Activated naive CD4-positive, alpha-beta T cell treated with anti-CD3 and anti-CD28 coated beads, Interleukin-2, amount 10 ng/mL, durations not matched to agents 7 days and 5 days (primary cell): ENCODE measurements at regions not wholly inside any gene's neighbourhood (a gene's known extent, or its start where the extent isn't known, plus 50 kb on each side); places are given as distances from the start of the nearest gene placed in this dataset.

ENCODE experiments used
- CTCF ChIA-PET: fragments of 350-600 bp; sonication (Branson Sonifier 250); formaldehyde crosslinking; loops from one replicate; lab custom pipeline; 2021; ENCODE audit warnings: antibody characterized with exemption; lab: Charles Lee
- DNase-seq: peaks from one replicate; pipeline ENCODE4 v3.0.0-alpha.2; 2020
- H3K27ac Mint-ChIP-seq: one replicate; pipeline ENCODE4 v1.8.0; 2021; ENCODE audit warnings: mild to moderate bottlenecking, moderate library complexity, mixed read lengths
- H3K27me3 Mint-ChIP-seq: one replicate; pipeline ENCODE4 v1.8.0; 2021; ENCODE audit warnings: mild to moderate bottlenecking, mixed read lengths
- H3K36me3 Mint-ChIP-seq: one replicate; pipeline ENCODE4 v1.8.0; 2021; ENCODE audit warnings: mixed read lengths
- H3K4me1 Mint-ChIP-seq: one replicate; pipeline ENCODE4 v1.8.0; 2021; ENCODE audit warnings: mixed read lengths
- H3K4me3 Mint-ChIP-seq: one replicate; pipeline ENCODE4 v1.8.0; 2021; ENCODE audit warnings: mild to moderate bottlenecking, moderate library complexity, mixed read lengths
- H3K9me3 Mint-ChIP-seq: one replicate; pipeline ENCODE4 v1.8.0; 2021; ENCODE audit warnings: mixed read lengths

DNA sequence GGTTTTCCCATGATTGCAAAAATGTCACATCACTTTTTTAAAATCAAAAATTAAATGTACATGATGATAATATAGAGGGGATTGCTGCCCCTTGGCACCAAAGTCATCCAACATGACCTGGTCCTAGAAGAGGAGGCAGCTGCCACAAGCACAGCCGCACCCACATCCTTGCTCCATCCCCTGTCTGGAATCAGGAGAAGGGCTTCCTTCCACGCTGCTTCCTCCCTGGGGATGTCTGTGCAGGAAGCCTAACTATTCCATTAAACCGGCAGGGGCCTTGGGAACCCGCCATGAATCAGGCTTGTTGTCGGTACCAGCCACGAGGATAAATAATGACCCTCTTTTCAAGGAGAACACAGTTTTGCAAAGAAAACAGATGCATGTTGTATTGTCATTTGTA lies 68.7 kb upstream of the AJAP1 start:
- no peak overlapping the region for H3K4me3 Mint-ChIP-seq
- CTCF ChIA-PET: interaction anchor here (1.1 kb wide), 1 partner anchor 70 kb away, joined by 3 read pairs; no protein-coding TSS in a partner anchor
- H3K27ac Mint-ChIP-seq: no peak overlapping the region
- peaks cover 12% of the 10 kb centered on the region for H3K27me3 Mint-ChIP-seq
- H3K4me1 Mint-ChIP-seq: no peaks in the 10 kb centered on the region
- DNase-seq: no peak
- H3K36me3 Mint-ChIP-seq: no peaks in the 10 kb centered on the region
- no peaks in the 10 kb centered on the region for H3K9me3 Mint-ChIP-seq

DNA sequence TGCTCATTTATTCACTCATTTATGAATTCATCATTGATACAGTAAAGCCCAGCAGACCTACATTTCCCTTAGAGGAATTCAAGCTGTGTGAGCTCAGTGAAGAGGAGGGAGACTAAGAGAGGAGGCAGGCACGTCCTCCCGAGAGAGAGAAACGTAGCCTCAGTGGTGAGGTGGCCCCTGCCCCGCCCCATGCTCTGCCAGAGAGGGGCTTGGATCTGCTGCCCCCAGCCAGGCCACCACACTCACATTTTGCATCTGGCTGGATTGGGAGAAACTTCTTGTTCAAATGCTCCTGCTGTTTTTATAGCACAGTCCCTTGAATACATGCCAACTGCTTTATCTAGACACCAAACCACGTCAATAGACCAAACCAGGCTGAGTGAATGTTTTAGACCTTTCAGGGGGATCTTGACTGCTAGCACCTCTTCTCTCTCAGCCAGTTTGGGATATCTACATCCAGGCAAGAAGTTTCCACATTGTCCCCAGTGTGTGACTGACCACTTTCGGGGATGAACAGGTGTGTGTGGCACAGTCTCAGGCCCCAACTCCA lies 67.7 kb upstream of the AJAP1 start:
- CTCF ChIA-PET: no interaction called here
- no peak overlapping the region for H3K27ac Mint-ChIP-seq
- H3K9me3 Mint-ChIP-seq: no peaks in the 10 kb centered on the region
- peaks cover 12% of the 10 kb centered on the region for H3K27me3 Mint-ChIP-seq
- H3K4me1 Mint-ChIP-seq: no peaks in the 10 kb centered on the region
- DNase-seq: no peak
- no peaks in the 10 kb centered on the region for H3K36me3 Mint-ChIP-seq
- H3K4me3 Mint-ChIP-seq: no peak overlapping the region

DNA sequence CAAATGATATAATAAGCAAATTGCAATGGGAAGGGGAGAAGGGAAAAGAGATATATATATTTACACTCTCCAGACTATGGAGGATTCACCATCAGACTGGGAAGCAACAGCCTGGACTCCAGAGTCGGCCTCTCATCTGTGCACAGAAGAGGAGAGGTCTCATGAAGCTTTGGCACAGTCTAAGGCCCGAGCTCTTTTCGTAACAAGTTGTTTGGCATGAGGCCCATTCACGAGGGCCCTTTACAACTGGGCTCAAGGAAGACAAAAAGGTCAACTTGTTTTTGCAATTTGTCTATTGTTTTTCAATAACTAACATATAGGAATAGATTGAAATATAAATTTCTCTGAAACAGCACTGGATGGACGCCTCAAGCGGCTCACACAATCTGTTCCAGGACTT lies 66.7 kb upstream of the AJAP1 start:
- Mint-ChIP-seq H3K4me3 (no peak overlapping the region), H3K4me1 (no peaks in the 10 kb centered on the region), H3K27ac (no peak overlapping the region), H3K9me3 (no peaks in the 10 kb centered on the region), H3K27me3 (peaks cover 12% of the 10 kb centered on the region), H3K36me3 (no peaks in the 10 kb centered on the region)
- DNase-seq: no peak
- CTCF ChIA-PET: no interaction called here

DNA sequence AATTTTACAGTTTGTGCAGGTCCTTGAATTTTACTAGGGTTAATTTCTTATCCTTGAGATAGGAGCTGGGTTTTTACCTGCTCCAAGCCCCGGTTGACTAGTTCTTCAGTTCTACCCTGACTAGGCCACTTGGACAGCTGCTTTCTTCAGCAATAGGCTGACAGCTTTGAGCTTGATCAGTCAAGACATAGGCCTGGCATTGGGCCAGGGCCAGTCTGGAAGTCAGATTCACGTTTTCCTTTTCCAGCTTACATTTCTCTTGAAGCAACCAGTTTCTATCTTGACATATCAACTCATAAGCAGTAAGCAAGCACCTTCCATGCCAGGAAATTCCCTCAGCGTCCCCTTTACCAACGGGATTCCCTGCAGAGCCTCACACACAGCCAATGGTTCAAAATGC lies 63.7 kb upstream of the AJAP1 start:
- Mint-ChIP-seq H3K27me3 (no peaks in the 10 kb centered on the region), H3K4me1 (no peaks in the 10 kb centered on the region), H3K9me3 (no peaks in the 10 kb centered on the region), H3K27ac (no peak overlapping the region), H3K36me3 (no peaks in the 10 kb centered on the region), H3K4me3 (no peak overlapping the region)
- DNase-seq: no peak
- CTCF ChIA-PET: no interaction called here

DNA sequence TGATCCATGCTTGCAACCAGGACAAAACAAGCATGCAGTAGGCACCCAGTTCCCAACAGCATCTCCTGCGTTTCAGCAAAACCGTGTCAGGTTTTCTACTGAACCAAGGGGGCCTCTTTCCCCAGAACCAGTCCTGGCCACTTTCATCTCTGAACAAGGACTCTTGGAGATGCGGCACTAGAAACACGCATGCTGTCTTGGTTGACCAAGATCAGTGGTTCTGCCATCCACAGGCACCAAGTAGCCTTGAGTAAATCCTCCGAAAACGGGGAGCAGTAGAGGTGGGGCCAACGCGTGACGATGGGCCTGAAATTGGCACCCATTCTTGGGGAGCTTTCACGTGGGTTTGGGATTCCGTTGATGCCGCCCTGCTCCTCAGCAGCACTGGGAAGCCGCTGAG lies 62.5 kb upstream of the AJAP1 start:
- H3K9me3 Mint-ChIP-seq: no peaks in the 10 kb centered on the region
- DNase-seq: no peak
- no peak overlapping the region for H3K4me3 Mint-ChIP-seq
- no peaks in the 10 kb centered on the region for H3K4me1 Mint-ChIP-seq
- H3K27me3 Mint-ChIP-seq: no peaks in the 10 kb centered on the region
- no peak overlapping the region for H3K27ac Mint-ChIP-seq
- H3K36me3 Mint-ChIP-seq: no peaks in the 10 kb centered on the region
- CTCF ChIA-PET: interaction anchor here (0.6 to 1.1 kb wide), 2 partner anchors 13 to 622 kb away, joined by 3 read pairs; no protein-coding TSS in a partner anchor

DNA sequence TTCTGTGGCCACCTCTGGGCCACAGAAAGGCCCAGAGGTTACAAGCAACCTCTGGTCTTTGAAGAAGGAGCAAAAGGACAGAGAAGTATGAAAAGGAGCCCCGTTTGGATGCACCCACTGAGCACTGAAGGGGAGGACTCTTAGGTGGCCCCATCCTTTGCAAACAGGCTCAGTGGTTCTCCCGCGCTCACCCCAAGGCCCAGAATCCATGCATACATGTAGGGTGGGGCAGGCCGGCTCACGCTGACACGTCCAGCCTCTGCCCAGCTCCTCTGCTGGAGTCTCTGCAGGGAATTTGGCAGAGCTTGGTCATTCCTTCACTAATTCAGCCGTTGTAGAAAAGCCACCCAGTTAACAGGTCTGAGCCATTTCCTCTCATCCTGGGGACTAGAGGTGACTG lies 61.3 kb upstream of the AJAP1 start:
- Mint-ChIP-seq H3K27ac (no peak overlapping the region), H3K4me1 (no peaks in the 10 kb centered on the region)

DNA sequence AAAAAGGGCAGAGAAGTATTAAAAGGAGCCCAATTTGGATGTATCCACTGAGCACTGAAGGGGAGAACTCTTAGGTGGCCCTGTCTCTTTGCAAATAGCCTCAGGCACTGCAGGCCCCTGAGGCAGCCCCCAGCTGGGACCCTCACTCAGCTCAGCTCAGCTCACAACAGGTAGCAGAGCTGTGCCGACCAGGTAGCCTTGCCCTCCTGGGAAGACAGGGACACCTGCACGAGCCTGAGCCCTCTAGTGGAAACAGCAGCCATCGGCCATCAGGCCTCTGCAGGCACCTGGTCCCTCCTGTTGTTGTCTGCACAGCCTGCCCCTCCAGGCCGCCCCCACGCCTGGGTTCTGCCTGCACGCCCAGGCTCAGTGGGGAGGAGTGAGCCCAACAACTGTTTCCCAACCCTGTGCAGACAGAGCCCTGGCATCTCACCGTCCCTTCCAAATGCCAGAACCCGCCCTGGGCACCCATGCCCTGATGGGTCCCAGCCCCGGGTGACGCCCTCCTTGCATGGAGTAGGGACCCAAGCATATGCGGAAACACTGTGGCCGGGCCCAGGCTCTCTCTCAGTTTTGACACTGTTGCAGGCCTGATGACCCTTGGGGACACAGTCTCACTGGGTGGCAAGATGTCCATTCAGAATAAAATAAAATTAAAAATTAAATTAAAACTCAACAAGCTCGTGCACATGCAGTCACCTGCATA lies 60.0 kb upstream of the AJAP1 start:
- CTCF ChIA-PET: no interaction called here
- H3K27me3 Mint-ChIP-seq: no peaks in the 10 kb centered on the region
- H3K4me1 Mint-ChIP-seq: no peaks in the 10 kb centered on the region
- H3K36me3 Mint-ChIP-seq: no peaks in the 10 kb centered on the region
- no peaks in the 10 kb centered on the region for H3K9me3 Mint-ChIP-seq
- no peak overlapping the region for H3K4me3 Mint-ChIP-seq
- H3K27ac Mint-ChIP-seq: no peak overlapping the region
- DNase-seq: no peak

More for the DNA sequence above, 61.3 kb upstream of the AJAP1 start:
- H3K4me3 Mint-ChIP-seq: no peak overlapping the region
- H3K36me3 Mint-ChIP-seq: no peaks in the 10 kb centered on the region
- H3K9me3 Mint-ChIP-seq: no peaks in the 10 kb centered on the region
- no peaks in the 10 kb centered on the region for H3K27me3 Mint-ChIP-seq
- DNase-seq: no peak
- CTCF ChIA-PET: no interaction called here

DNA sequence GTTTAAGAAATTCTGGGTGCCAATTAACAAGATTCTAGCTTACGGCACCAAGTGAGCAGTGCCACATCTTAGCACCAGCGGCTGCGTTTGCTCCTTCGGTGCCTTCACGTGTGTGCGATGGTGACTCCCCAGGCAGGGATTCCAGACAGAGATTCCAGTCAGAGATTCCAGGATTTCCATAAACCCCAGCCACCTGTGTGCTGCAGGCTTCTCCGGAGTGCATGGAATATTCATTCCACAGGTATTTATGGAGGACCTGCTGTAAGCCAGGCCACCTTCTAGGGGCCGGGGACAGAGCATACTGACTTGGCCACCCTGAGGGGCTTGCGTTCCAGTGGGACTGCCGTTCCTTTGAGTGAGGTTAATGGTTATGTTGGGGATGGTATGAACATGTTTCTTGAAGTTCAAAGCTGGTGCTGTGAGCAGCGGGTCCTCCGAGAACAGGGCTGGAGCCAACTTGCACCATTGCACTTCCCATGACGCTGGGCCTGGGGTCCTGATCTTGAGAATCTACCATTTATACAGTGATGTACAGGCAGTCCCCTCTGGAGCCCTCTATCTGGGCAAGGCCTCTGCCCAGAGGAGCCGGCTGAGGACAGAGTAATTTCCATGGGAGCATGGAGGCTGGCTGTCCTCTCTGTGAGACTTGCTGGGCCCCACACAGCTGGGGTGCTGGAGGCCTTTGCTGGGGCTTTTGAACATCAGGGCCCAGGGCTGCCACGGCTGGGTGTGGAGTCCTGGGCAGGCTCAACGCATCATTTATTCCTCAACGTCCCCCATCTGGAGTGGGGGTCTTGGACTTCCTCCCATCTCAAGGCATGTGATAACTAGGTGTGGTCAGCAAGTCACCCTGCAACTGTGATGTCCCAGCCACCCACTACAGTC lies 58.8 kb upstream of the AJAP1 start:
- Mint-ChIP-seq H3K9me3 (no peaks in the 10 kb centered on the region), H3K4me1 (no peaks in the 10 kb centered on the region), H3K4me3 (no peak overlapping the region), H3K36me3 (no peaks in the 10 kb centered on the region), H3K27ac (no peak overlapping the region), H3K27me3 (no peaks in the 10 kb centered on the region)
- no peak for DNase-seq
- CTCF ChIA-PET: no interaction called here

DNA sequence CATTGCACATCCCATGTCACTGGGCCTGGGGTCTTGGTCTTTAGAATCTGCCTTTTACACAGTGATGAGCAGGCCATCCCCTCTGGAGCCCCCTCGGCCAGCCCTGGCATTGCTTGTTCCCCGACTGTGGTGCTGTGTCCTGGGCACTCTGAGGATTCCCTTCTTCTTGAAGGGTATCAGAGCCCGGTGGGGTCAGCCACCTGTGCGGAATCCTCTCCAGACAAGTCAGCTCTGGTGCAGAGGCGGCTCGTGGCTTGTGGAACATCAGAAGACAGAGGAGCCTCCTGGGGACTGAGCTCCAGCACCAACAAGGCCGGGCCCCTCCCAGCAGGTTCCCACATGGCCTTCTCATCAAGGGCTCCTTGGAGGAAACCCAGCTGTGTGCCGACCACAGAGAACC lies 57.9 kb upstream of the AJAP1 start:
- H3K4me3 Mint-ChIP-seq: no peak overlapping the region
- H3K4me1 Mint-ChIP-seq: no peaks in the 10 kb centered on the region
- no peak overlapping the region for H3K27ac Mint-ChIP-seq
- no peak for DNase-seq
- no peaks in the 10 kb centered on the region for H3K9me3 Mint-ChIP-seq
- CTCF ChIA-PET: no interaction called here
- H3K27me3 Mint-ChIP-seq: peaks cover under 1% of the 10 kb centered on the region
- H3K36me3 Mint-ChIP-seq: no peaks in the 10 kb centered on the region

DNA sequence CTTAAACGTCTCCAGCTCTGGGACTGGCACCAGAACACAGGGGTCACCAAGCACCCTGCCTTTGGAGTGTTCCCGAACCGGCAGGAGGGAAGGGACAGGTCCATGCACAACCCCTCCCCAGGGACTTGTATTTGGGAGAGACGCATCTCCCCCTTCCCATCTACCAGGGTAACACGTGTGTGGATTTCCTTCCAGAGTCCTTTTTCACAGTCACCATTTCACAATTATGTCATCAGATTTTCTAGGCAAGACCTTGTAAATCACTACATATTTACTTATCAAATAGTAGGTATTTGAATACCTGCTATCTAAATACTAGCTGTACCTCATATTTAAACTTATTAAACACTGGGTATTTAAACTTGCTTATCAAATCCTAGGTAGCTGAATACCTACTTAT lies 57.4 kb upstream of the AJAP1 start:
- Mint-ChIP-seq H3K4me3 (no peak overlapping the region), H3K27ac (no peak overlapping the region), H3K4me1 (no peaks in the 10 kb centered on the region), H3K36me3 (no peaks in the 10 kb centered on the region), H3K27me3 (peaks cover 5% of the 10 kb centered on the region), H3K9me3 (no peaks in the 10 kb centered on the region)
- no peak for DNase-seq
- CTCF ChIA-PET: no interaction called here

DNA sequence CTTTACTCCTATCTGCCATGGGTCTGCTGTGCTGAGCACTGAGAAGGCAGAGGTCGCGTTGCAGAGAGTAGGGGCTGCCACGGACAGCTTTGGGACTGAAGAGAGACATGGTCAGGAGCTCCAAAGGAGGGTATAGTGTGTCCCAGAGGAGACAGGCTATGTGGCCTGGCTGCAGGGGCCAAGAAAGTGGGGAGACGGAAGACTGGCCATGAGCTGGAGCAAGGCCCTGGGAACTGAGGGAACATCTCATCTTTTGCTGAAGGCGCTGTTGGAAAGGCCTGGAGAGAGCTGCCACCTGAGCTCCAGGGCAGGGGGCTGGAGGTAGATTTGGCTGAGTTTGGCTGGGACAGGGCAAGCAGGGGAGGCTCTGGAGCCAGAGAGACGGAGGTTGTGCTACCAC lies 55.8 kb upstream of the AJAP1 start:
- Mint-ChIP-seq H3K4me3 (no peak overlapping the region), H3K27me3 (peaks cover 15% of the 10 kb centered on the region), H3K4me1 (no peaks in the 10 kb centered on the region), H3K27ac (no peak overlapping the region), H3K36me3 (no peaks in the 10 kb centered on the region), H3K9me3 (no peaks in the 10 kb centered on the region)
- CTCF ChIA-PET: no interaction called here
- DNase-seq: no peak

DNA sequence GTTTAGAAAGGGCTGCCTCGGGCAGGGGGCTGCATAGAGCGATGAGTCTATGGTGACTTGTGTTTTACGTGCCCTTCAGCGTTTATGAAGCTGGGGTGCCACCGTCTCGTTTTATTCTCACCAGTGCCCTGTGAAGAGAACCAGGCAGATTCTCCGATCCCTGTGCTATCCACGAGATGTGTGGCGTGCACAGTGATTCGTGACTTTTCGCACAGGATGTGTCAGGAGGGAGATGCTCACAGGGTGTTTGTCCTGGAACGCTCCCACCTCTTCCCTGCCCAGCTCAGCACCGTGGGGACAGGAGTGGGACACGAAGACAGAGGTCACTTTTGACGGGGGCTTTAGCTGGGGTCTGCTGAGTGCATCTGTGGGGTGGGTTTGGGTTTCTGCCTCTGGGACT lies 54.9 kb upstream of the AJAP1 start:
- Mint-ChIP-seq H3K4me3 (no peak overlapping the region), H3K27me3 (peaks cover 17% of the 10 kb centered on the region), H3K4me1 (no peaks in the 10 kb centered on the region), H3K27ac (no peak overlapping the region), H3K36me3 (no peaks in the 10 kb centered on the region), H3K9me3 (no peaks in the 10 kb centered on the region)
- no peak for DNase-seq
- CTCF ChIA-PET: interaction anchor here (1.2 kb wide), 1 partner anchor 17 kb away, joined by 3 read pairs; no protein-coding TSS in a partner anchor

DNA sequence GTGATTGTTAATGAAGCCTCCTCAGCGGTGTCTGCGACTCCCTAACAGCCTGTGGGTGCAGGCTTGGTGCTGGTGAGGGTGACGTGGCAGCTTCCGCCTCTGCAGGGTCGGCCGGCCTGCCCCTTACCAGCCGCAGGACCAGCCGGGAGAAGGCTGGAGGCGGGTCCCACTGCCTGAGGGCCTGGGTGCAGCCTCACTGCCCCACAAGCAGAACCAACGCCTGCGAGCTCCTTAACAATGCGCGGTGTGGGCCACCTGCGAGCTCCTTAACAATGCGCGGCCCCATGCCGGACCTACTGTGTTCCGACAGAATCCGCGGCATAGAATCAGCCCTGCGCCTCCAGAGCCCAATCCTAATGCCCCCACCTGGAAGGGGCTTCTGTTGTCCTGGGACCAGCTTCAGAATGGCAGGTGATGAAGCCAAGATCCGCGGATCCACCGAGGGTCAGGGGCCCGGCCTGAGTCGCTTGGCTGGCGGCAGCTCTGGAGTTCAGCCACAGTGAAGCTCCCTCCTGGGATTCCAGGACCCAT lies 54.4 kb upstream of the AJAP1 start:
- Mint-ChIP-seq H3K9me3 (no peaks in the 10 kb centered on the region), H3K27ac (no peak overlapping the region), H3K4me1 (no peaks in the 10 kb centered on the region), H3K27me3 (peaks cover 17% of the 10 kb centered on the region), H3K4me3 (no peak overlapping the region), H3K36me3 (no peaks in the 10 kb centered on the region)
- CTCF ChIA-PET: interaction anchor here (1.2 kb wide), 1 partner anchor 16 kb away, joined by 3 read pairs; no protein-coding TSS in a partner anchor
- no peak for DNase-seq
